AG10803 (cell line): ENCODE measurements at regions not wholly inside any gene's neighbourhood (a gene's known extent, or its start where the extent isn't known, plus 50 kb on each side); places are given as distances from the start of the nearest gene placed in this dataset.
"Not testable (repeated sequence)": the region's sequence is repeated elsewhere in the genome, so short reads cannot be mapped to it uniquely, and the experiment has no call there.

Source experiments
- DNase-seq: peaks from one replicate; pipeline ENCODE4 v3.0.0; 2010; ENCODE audit warnings: low read depth
- H3K4me3 ChIP-seq: 2 replicates; pipeline ENCODE4 v1.5.1; 2011; ENCODE audit warnings: mild to moderate bottlenecking, low read length, control low read depth
- CTCF ChIP-seq: conservative IDR thresholded peaks from 2 replicates; pipeline ENCODE4 v1.5.1; 2011; ENCODE audit warnings: mild to moderate bottlenecking, low read length, control low read depth, inconsistent platforms

DNA sequence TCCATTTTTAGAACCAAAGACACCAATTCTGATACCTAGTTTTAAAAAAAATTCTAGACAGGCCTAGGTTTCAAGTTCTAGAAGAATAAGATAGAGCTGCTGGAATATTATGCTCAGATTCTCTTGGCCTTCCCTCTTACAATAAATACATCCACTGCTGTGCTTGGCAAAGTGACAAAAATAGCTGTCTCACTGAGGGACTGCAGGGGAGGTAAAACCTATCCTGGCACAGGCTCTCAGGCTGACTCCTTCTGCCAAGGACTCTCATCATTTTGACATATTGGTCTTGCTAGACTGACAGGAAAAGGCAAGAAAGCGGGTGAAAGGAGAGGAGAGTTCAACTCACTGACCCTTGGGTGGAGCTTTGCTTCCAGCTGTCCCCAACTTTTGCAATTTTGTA, 197.0 kb upstream of the LHX8 start:
- no peak for DNase-seq
- no peak for TF ChIP-seq CTCF
- H3K4me3 ChIP-seq: no peak overlapping the region

GRCh38 chr1:74943046-74943445, 191.1 kb upstream of the LHX8 start:
- no peak overlapping the region for H3K4me3 ChIP-seq
- no peak for TF ChIP-seq CTCF

DNA sequence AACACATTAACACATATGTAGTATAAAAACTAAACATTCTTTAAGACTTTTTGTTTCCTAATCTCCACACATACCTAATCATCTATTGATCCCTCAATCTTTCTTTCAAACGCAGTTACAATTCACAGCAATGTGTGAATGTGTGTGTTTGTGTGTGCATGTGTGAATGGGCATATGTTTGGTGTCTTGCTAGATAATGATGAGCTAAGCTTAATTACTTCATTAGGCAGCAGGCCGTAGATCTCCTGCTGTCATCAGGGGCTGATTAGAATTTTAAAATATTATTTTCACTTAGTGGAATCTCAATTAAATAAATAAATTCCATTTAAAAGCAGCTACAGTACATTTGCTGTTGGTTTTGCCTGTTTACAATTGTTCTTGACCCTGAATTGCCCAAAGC, 187.8 kb upstream of the LHX8 start:
- TF ChIP-seq CTCF: no peak
- no peak overlapping the region for H3K4me3 ChIP-seq

More at GRCh38 chr1:74943046-74943445, 191.1 kb upstream of the LHX8 start:
- no peak for DNase-seq

GRCh38 chr1:74949348-74949747, 184.8 kb upstream of the LHX8 start:
- H3K4me3 ChIP-seq, DNase-seq: not testable (repeated sequence)

More for the DNA sequence above, 187.8 kb upstream of the LHX8 start:
- DNase-seq: no peak

- not testable (repeated sequence) for H3K4me3 ChIP-seq, DNase-seq
These were observed 182.2 kb upstream of the LHX8 start for GRCh38 chr1:74951981-74952380.

- H3K4me3 ChIP-seq: no peak overlapping the region
- DNase-seq: no peak
- no peak for TF ChIP-seq CTCF
These were observed 181.4 kb upstream of the LHX8 start for GRCh38 chr1:74952786-74953185.

- TF ChIP-seq CTCF: no peak
- no peak for DNase-seq
These were observed 180.6 kb upstream of the LHX8 start for GRCh38 chr1:74953622-74954021.

DNA sequence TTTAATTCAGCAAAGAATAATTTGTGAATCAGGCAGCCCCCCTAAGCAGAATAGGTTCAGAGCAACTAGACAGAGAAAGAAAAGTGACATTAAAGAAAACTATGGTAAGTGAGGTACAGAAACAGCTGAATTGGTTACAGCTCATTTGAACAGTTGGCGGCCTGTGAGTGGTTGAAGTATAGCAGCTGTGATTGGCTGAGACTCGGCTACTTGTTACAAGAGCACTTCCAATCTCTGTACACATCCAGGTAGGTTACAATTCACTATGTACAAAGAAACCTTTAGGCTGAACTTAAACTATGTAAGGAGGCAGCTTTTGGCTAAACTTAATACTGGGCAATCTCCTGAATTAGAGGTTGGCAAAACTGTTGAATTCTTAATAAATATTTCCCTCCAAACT, 171.1 kb upstream of the LHX8 start:
- no peak for TF ChIP-seq CTCF
- DNase-seq: no peak

More at GRCh38 chr1:74953622-74954021, 180.6 kb upstream of the LHX8 start:
- no peak overlapping the region for H3K4me3 ChIP-seq

More for the DNA sequence above, 171.1 kb upstream of the LHX8 start:
- H3K4me3 ChIP-seq: no peak overlapping the region
